Gastroesophageal sphincter (tissue), 3 donors: ENCODE measurements at regions not wholly inside any gene's neighbourhood (a gene's known extent, or its start where the extent isn't known, plus 50 kb on each side); places are given as distances from the start of the nearest gene placed in this dataset.

ENCODE experiments used
- EP300 ChIP-seq: sonication (generic); formaldehyde crosslinking; IDR thresholded peaks from one replicate; pipeline ENCODE4 v1.6.1; 2017; ENCODE audit warnings: antibody characterized with exemption, mild to moderate bottlenecking
- POLR2AphosphoS5 ChIP-seq: sonication (generic); formaldehyde crosslinking; IDR thresholded peaks from one replicate; pipeline ENCODE4 v1.6.1; 2017; ENCODE audit warnings: antibody characterized with exemption
- TF ChIP-seq, protein P1 (sequence below), 4 experiments: fragments of 200-600 bp in 2 of 4; fragments of 450-650 bp in 2 of 4; sonication (generic) in 1 of 4; IDR thresholded peaks; one replicate each; pipeline ENCODE4 v1.5.1; 2017 to 2019; ENCODE audit warnings: antibody characterized with exemption in 4 of 4, mild to moderate bottlenecking in 2 of 4, moderate library complexity in 2 of 4

DNA sequence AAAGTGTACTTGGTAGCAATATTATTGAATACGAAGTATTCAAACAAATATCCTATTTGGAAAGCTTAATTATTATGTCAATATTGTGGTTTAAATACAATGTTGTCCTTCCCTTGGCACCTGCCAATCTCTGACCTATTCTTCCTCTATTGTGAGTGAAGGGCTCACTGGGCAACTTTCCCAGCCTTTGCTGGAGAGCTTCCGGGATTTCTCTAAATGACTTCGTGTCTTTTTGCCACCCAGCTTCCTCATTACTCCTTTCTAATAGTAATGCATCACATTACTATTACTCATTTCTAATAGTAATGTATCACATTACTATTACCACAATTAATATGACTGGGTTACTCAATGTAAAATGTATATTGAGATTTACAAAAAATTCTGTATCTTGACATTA, 880.6 kb downstream of the BRINP3 start:
- TF ChIP-seq, protein P1, sequence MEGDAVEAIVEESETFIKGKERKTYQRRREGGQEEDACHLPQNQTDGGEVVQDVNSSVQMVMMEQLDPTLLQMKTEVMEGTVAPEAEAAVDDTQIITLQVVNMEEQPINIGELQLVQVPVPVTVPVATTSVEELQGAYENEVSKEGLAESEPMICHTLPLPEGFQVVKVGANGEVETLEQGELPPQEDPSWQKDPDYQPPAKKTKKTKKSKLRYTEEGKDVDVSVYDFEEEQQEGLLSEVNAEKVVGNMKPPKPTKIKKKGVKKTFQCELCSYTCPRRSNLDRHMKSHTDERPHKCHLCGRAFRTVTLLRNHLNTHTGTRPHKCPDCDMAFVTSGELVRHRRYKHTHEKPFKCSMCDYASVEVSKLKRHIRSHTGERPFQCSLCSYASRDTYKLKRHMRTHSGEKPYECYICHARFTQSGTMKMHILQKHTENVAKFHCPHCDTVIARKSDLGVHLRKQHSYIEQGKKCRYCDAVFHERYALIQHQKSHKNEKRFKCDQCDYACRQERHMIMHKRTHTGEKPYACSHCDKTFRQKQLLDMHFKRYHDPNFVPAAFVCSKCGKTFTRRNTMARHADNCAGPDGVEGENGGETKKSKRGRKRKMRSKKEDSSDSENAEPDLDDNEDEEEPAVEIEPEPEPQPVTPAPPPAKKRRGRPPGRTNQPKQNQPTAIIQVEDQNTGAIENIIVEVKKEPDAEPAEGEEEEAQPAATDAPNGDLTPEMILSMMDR (IDR thresholded peaks at IDR 0.05), result no peak
- no peak for TF ChIP-seq EP300
- TF ChIP-seq POLR2AphosphoS5, result no peak
